NCI-H1930 (cell line): ENCODE measurements at regions not wholly inside any gene's neighbourhood (a gene's known extent, or its start where the extent isn't known, plus 50 kb on each side); places are given as distances from the start of the nearest gene placed in this dataset.
"Not testable (repeated sequence)": the region's sequence is repeated elsewhere in the genome, so short reads cannot be mapped to it uniquely, and the experiment has no call there.

Experiments used
- DNase-seq, 2 experiments: peaks; one replicate each; lab custom pipeline; 2025; lab: John Stamatoyannopoulos, UW

DNA sequence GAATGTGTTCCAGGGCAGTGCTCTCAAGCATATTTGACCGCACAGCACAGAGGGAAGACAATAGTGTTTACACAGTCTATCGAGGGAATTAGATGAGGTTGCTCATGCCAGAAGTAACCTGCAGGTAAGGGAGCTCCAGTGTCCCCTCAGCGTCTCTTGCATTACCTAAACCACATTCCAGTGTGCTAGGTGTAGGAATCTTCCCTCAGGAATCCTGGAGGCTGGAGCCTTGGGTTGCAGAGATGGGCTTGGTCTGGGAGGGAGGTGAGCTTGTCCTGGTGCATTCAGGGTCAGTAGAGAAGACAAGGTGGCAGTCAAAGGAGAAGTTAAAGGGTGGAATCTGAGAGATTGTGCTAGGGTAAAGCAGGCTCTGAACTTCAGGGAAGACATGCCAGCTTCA is 56.3 kb downstream of the SOX14 start:
- no peak for DNase-seq

DNA sequence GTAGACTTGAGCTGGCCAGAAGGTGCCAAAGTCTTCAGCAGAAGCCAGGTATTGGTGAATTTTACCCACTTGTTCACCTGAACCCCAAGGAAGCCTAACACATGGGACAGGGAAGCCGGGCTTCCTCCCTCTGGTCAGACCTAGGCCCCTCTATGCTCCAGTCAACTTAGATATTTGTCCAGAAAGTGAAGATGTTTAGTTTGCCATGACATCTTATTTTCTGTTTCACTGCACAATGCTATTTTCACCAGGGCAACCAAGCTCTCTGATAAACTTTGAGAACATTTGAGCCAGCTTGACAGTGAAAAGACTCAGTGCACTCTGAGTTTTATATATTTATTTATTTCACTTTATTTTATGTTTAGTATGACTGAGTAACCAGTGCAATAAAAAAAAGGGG is 71.0 kb downstream of the SOX14 start:
- DNase-seq = no peak

DNA sequence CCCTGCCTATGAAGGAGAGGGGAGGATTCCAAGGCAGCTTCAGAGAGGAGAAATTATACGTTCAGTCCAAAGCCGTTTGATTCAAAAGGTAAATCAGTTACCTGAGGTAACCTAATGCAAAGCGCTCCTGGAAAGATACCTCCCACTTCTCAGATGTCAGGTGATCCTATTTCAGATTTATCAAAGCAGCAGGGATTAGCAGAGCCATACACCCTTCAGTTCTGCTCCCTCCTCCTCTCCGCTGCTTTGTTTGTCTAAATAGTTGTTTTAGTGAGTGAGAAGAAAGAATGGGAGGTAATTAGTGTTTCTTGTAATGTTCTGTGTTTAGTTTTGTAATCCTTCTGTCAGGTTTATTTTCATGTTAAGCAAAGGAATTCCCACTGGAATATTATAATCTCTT is 81.1 kb downstream of the SOX14 start:
- DNase-seq = no peak

DNA sequence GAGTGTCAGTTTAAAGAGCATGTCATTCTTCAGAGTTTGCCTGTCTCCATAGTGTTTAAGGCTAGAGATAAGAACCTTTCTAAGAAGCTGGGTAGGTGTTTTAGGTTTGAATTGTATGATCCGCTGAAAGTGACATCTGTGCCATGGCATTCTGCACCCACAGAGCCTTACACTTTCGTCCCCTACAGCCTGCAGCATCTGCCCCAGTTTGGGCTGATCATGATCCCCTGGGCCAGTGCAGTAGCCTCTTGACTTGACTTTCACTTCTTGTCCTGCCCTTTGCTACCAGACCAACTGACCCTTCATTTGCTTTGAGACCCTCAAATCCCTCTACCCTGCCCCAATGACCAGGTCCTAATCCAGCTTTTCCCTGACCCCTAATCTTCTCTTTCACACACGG is 81.6 kb downstream of the SOX14 start:
- no peak for DNase-seq

DNA sequence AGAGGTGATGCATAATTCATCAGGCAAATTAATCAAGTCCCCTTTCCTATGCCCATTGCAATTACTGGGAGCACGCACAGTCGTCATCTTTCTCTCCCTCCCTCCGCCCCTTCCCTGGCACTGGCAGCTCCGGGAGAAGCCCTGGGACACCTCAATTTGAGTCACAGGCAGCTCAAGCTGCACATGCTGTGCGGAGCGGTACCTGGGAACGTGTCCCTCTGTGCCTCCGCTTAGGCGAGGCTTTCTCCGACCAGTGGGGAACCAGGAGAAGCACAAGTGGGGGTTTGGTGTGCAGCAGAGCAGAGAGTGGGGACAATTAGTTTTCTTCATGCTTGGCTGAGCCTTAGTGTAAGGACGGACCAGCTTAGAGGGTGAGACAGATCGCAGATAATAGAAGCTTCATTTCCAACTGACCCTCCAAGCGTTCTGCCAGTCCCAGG is 88.3 kb downstream of the SOX14 start:
- no peak for DNase-seq

DNA sequence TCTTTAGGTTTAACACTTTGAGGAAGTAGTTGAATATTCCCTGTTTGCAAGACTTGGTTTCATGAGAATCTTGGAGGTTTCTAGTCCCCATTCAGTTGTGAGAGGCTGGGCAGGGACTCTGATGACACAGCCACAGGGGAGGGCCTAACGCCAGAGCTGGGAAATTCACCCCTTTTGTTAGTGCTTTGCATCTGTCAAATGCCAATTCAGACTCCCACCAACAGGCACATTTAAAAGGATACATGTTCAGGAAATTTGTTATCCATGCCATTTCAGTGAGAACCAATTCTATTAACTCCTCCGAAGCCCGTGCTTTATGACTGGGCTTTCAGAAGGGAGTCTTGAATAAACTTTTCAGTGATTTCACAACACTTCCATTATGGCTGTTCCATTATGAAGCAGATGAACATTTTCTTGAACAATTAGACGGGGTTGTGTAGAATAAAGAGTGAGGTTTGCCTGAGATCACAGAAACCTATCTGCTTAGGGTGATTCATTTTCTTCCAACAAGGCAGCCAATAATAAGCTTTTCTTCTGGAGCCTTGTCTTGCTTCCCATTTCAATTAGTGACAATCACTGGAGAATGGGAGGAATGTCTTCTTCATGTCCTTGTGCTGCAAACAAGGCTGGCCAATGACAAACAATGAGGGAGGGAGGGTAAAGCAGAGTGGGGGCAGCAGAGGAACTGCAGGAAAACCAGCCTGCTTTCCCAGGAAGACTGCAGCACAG is 90.6 kb downstream of the SOX14 start:
- no peak for DNase-seq

DNA sequence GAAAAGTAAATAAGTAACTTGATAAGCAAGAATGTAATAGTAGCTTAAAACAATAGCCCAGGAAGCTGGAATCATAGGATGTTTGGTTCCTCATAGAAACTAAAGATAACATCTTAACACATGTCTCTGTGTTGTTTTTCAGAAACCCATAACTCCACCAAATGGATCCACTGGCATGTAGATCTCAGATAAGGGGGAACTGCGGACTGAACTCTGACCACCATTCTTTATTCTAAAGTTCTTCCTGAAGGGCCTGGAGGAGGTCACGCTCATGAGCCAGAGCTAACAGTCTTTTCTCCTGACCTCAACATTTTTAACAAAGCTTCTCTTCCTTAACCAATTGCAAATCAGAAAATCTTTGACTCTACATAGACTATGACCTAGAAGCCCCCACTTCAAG is 101.9 kb downstream of the SOX14 start:
- DNase-seq = no peak

DNA sequence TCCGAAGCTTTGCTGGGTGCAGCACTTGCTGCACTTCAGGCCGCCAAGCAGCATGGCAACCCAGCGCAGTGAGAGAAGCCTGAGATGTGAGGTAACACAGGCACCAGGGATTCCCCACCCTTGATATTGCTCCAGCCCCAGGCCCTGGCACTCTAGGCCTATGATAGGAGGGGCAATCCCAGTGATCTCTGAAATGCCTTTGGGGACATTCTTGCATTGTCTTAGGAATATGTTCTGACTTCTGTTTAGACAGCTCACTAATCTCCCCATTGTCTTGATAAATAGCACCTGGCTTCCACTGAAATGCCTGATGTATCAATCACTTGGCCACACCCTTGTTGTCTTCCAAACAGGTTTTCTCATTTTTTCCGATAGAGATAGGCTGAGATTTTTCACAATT is 102.8 kb downstream of the SOX14 start:
- no peak for DNase-seq

DNA sequence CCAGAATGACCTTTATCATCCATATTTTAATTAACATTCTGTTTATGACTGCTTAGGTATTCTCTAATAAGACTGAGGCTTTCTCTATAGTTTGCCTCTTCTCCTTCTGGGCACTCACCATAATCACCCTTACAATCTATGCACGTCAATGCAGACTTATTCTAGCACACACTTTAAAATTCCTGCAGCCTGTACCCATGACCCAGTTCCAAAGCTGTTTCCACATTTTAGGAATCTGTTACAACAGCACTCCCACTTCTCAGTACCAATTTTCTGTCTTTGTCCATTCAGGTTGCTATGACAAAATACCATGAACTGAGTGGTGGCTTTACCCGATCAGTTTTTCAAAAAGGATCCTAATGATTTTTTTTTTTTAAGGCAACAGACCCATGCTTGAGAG is 103.5 kb downstream of the SOX14 start:
- DNase-seq = no peak

DNA sequence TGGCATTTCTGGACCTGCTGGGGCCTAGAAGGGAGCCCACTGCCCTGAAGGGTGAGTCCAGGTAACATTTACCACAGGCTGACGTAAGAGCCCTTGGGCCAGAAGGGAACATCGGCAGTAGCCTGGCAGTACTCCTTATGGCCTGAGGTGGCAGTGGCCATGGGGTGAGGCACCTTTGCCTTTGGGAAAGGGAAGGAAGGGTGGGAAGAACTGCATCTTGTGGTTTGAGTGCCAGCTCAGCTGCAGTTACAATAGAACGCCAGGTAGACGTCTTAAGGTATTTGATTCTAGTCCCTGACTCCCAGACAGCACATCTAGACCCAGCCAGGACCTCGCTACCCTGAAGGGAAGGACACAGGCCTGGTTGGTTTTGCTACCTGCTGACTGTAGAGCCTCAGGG is 104.9 kb downstream of the SOX14 start:
- no peak for DNase-seq

DNA sequence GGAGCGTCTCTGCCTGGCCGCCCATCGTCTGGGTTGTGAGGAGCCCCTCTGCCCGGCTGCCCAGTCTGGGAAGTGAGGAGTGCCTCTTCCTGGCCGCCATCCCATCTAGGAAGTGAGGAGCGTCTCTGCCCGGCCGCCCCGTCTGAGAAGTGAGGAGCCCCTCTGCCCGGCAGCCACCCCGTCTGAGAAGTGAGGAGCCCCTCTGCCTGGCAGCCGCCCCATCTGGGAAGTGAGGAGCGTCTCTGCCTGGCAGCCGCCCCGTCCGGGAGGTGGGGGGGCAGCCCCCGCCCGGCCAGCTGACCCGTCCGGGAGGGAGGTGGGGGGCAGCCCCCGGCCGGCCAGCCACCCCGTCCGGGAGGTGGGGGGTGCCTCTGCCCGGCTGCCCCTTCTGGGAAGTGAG is 108.5 kb downstream of the SOX14 start:
- DNase-seq = not testable (repeated sequence)

DNA sequence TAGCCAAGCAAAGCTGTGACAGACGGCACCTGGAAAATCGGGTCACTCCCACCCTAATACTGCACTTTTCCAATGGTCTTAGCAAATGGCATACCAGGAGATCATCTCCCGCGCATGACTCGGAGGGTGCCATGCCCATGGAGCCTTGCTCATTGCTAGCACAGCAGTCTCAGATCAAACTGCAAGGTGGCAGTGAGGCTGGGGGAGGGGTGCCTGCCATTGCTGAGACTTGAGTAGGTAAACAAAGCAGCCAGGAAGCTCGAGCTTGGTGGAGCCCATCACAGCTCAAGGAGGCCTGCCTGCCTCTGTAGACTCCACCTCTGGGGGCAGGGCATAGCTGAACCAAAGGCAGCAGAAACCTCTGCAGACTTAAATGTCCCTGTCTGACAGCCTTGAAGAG is 113.1 kb upstream of the CLDN18 start:
- DNase-seq = not testable (repeated sequence)

DNA sequence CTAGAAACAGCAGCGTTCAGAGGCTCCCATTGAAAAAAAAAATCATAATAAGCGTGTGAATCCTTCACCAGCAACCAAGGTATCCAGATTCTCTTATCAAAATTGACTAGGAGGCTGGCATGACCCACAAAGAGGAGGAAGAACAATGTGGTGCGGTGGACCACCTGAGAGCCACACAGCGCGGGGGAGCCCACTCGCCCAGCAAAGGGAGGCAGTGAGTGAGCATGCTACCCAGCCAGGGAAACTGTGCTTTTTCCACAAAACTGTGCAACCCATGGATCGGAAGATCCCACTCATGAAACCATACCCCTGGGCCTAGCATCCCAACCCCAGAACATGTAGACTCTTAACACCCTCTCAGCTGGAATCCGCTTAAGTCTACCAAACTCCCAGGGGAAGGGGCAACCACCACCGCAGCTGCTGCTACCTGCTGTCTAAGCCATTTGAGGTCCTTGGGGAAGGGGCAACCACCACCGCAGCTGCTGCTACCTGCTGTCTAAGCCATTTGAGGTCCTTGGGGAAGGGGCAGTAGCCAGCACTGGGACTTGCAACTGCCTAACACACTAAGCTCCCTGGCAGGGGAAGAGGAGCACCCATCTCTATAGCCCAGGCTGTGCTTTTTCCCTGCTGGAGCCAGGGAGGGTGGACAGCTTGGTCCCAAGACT is 102.8 kb upstream of the CLDN18 start:
- no peak for DNase-seq

DNA sequence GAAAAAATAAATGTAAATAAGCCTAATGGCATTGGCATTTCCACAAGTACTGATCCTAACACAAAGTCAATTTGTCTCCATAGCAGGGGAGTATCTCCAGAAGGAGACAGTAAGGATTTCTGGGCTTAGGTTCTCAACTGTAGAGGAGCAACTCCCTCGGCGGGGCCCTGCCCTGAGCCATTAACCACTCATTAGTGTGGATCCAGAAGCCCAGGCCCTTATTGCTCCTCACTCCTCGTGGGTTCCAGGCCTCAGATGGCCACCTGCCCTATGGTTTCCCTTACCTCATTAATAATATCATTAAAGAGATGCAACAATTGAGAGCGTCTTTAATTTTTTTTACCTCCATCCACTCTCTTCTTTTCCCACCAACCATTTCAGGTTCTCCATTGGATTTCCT is 85.3 kb upstream of the CLDN18 start:
- no peak for DNase-seq

DNA sequence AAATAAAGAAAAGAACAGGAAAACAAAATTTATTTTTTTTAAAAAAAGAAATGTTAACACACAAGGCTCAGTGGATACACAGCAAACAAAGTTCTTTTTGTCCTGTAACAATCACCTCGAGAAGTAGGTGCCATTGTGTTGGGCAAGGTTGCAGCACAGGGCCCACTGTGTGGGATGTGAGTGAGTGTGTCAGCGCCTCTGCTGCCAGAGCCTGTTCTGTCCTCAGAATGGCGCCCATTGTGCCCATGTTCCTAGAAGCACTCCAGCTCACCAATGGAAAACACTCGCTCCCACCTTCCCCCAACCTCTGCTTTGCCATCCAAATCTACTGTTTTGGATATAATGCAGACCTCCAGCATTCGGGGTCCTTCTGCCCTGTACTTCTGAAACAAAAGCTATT is 84.9 kb upstream of the CLDN18 start:
- no peak for DNase-seq

DNA sequence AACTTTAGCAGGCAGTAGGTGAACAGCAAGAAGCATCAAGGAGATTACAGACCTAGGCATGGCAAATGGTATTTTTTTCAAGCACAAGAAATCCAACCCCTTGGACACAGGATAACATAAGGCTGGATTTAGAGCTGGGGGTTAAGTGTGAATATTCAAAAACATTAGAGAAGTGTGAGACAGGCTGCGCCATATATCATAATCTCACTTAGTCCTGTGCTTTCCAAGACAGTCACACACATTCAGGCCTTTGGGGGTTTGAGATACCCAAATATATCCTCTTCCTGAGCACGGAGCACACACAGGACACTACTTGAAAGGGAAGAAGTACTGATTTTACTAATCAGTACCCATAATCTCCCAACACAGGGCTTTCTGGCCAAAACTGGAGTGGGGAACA is 83.0 kb upstream of the CLDN18 start:
- no peak for DNase-seq

DNA sequence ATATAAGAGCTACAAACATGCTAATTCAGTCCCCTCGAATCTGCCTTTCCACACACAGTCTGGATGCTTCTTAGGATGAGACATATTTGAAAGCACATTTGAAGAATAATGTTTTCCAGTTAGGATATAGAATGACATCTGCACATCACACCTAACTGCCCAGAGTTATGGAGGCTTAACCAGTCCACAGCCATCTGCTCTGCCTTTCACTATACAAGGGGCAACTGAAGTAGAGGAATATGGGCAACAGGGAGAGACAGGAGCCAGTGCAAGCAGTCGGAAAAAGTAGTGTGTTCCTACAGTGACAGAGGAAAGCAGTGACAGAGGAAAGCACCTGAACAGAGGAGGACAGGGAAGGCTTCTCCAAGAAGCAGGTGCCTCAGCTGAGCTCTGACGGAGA is 79.0 kb upstream of the CLDN18 start:
- no peak for DNase-seq

DNA sequence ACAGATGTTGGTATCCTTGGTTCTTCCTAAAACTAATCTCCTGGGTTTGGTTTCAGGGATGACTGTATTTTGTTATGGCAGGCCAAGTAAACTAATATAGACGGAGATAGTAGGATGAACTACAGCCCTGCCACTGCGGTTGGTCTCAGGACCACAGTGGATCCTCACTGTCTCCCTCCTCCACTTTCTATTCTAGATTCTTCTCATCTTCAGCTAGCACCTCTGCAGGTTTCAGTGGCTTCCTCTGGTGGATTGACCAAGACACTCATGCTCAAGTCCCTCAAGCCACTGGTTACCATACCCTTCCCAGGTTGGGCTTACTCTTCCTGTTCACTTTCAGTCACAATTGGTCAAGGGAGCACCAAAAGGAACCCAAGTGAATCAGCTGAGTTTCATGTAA is 71.1 kb upstream of the CLDN18 start:
- DNase-seq = no peak

DNA sequence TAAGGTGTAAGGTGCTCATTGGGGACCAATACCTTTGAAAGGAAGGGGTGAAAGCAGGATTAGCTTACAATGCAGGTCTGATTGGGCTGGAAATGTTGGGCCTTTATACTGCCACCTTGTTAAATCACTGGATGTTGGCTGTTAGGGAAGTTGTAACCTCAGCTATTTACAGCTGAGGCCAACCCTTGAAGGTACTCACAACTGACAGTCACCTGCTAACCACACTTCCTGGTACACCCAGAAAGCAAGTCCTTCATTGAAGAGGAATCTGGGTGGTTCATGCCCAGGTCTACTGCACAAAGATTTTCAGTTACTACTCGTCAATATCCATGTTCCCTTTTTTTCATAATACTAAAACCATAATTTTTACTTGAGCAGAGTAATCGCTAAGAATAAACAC is 65.4 kb upstream of the CLDN18 start:
- no peak for DNase-seq

DNA sequence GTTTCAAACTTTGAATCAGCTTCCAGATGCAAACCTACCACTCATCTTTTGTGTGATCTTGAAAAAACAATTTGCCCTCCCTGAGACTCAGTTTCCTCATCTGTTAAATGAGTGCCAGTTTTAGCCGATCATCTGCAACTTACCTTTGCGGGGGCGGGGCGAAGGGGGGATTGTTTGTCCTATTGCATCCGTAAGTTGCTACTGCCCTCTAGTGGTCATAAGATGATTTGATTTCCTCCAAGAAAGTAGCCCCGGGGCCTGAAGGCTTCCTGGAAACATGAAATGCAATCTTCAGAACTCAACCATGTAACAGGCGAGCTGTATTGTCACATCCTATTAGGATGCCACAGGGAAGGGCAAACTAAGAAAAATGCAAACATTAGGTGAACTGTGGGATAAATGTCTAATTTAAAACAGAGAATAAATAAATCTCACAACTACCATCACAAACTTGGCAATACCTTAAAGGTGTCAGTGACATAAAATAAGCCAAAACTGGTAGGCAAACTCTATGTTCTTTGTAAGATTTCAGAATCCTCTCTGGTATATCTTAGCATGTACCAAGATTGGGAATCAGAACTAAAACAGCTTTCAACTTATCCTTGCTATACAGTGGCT is 63.5 kb upstream of the CLDN18 start:
- peak; percentile 53 to 58 for DNase-seq

DNA sequence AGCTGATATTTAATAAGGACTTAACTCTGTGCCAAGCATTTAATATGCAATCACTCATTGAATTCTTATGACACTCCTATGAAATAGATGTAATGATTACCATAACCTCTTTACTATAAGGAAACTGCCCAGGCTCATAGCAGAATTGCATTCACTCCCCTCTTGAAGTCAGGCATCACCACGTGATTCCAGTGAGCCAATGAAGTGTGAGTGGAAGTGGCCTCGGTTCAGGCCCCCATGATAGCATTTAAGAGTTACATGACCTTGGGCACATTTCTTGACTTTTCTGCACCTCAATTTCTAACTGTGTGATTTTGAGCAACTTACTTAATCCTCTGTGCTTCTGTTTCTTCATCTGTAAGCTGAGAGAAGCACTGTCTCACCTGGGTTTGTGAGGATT is 62.8 kb upstream of the CLDN18 start:
- no peak for DNase-seq

DNA sequence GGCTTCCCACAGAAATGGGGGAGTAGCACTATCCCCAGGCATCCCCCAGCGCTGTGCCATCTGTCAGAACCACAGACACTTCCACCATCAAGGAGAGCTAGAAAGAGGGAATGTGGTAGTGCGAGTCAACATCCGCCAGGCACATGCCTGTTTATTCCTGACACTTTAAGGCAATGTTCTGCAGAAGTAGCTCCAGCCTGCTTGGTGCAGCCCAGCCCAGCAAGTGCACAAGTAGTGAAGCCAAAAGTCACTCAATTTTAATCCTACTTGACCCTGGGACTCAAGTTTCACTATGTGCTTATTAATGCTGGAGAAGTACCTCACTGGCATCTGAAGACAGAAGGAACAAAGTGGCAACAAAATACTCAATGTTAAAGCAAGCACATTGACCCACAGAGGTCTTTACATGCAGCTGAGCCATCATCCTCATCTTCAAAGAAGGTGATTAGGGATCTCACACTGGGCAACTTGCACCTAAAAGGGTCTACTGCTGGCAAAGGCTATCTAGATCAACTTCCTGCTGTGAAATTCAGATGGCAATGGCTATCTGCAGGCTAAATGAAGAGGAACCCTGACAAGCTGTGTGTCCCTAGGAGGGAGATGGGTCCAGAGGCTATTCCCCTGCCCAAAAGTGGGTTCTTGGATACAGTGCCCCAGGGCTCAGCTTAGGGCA is 61.4 kb upstream of the CLDN18 start:
- DNase-seq = no peak

DNA sequence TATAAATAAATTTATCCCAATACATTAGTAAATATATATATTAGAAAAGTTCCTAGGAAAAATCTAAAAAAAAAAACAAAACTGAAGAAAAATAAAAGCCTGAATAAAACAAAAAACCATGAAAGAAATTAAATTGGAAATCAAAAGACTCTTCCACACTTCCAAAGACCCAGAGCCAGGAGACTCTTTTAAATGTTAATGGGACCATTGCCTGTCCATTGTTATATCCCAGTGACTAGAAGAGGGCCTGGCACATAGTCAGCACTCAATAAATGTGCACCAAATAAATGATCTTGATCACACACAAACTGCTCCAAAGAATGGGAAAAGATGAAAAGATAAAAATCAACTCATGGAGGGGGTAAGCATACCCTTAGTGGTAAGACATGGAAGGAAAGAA is 51.3 kb upstream of the CLDN18 start:
- DNase-seq = no peak
